ENCODE measurements at regions not wholly inside any gene's neighbourhood (a gene's known extent, or its start where the extent isn't known, plus 50 kb on each side); places are given as distances from the start of the nearest gene placed in this dataset.

DNA sequence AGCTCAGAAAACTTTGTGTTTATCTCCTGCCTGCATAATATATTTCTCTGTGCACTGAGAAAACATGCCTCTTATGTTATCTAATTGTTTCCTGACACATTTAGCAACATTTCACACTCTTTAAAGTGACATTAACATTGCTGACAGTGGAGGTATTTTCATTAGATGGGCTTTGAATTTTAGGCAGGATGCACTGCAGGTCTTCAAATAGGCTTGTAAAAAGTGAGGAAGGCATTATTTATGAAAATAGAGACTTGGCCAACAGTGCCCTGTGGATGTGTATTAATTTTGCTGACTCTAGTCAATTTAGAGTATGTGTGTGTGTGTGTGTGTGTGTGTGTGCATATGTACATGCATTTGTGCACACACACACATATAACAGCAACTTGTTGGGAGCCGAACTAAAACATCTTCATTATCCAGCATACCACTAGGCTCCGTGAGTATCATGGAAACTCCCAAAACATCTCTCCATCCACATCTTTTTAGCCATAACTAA lies 429.5 kb upstream of the WWC1 start:
- TF ChIP-seq, protein P1, sequence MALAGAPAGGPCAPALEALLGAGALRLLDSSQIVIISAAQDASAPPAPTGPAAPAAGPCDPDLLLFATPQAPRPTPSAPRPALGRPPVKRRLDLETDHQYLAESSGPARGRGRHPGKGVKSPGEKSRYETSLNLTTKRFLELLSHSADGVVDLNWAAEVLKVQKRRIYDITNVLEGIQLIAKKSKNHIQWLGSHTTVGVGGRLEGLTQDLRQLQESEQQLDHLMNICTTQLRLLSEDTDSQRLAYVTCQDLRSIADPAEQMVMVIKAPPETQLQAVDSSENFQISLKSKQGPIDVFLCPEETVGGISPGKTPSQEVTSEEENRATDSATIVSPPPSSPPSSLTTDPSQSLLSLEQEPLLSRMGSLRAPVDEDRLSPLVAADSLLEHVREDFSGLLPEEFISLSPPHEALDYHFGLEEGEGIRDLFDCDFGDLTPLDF (CRISPR knock-in tag; IDR thresholded peaks at IDR 0.05): no peak
- no peak for TF ChIP-seq ZNF317 (CRISPR knock-in tag; IDR thresholded peaks at IDR 0.05; ENCODE audit: borderline replicate concordance, low read depth)
- TF ChIP-seq ZNF232 (CRISPR knock-in tag; IDR thresholded peaks at IDR 0.05): no peak
- TF ChIP-seq, protein P2, sequence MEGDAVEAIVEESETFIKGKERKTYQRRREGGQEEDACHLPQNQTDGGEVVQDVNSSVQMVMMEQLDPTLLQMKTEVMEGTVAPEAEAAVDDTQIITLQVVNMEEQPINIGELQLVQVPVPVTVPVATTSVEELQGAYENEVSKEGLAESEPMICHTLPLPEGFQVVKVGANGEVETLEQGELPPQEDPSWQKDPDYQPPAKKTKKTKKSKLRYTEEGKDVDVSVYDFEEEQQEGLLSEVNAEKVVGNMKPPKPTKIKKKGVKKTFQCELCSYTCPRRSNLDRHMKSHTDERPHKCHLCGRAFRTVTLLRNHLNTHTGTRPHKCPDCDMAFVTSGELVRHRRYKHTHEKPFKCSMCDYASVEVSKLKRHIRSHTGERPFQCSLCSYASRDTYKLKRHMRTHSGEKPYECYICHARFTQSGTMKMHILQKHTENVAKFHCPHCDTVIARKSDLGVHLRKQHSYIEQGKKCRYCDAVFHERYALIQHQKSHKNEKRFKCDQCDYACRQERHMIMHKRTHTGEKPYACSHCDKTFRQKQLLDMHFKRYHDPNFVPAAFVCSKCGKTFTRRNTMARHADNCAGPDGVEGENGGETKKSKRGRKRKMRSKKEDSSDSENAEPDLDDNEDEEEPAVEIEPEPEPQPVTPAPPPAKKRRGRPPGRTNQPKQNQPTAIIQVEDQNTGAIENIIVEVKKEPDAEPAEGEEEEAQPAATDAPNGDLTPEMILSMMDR (IDR thresholded peaks at IDR 0.05): no peak
- no peak for TF ChIP-seq ETV6 (CRISPR knock-in tag; IDR thresholded peaks at IDR 0.05)
- no peak for TF ChIP-seq MYBL2 (CRISPR knock-in tag; IDR thresholded peaks at IDR 0.05)
- TF ChIP-seq, protein P3, sequence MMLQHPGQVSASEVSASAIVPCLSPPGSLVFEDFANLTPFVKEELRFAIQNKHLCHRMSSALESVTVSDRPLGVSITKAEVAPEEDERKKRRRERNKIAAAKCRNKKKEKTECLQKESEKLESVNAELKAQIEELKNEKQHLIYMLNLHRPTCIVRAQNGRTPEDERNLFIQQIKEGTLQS (CRISPR knock-in tag; conservative IDR thresholded peaks at IDR 0.05): no peak
